ENCODE measurements at regions not wholly inside any gene's neighbourhood (a gene's known extent, or its start where the extent isn't known, plus 50 kb on each side); places are given as distances from the start of the nearest gene placed in this dataset.
"Not testable (repeated sequence)": the region's sequence is repeated elsewhere in the genome, so short reads cannot be mapped to it uniquely, and the experiment has no call there.

GRCh38 chr10:63677001-63677400 is 155.8 kb downstream of the REEP3 start:
- in situ Hi-C loops (cut with HindIII; ENCODE audit: extremely low pct_ligation_motif_present, low pct_unique_long_range_greater_than_20kb): no loop called here

DNA sequence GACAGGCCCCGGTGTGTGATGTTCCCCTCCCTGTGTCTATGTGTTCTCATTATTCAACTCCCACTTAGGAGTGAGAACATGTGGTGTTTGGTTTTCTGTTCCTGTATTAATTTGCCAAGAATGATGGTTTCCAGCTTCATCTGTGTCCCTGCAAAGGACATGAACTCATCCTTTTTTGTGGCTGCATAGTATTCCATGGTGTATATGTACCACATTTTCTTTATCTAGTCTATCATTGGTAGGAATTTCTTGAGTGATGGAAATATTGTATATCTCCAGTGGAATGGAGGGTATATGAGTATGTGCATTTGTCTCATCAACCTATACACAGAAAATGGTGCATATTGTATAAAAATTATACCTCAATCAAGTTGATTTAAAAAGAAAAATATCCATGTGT is 159.3 kb downstream of the REEP3 start:
- intact Hi-C loops (cut with micrococcal nuclease; ENCODE audit: unreplicated experiment); FAIRE-seq; H3K9me3 ChIP-seq (ENCODE audit: low read length); H3K9ac ChIP-seq (ENCODE audit: insufficient read depth, low read depth, low read length); H3K79me2 ChIP-seq (ENCODE audit: insufficient read depth, low read length); BruUV-seq (replicated peaks); H2AFZ ChIP-seq (ENCODE audit: low read length); DNase-seq (ENCODE audit: low spot score); POLR2A ChIA-PET; H4K20me1 ChIP-seq (ENCODE audit: insufficient read depth, low read length); in situ Hi-C loops (cut with HindIII; ENCODE audit: extremely low pct_ligation_motif_present, low pct_unique_long_range_greater_than_20kb); CTCF ChIA-PET (ENCODE audit: low intra/inter-chr PET ratio, low total read pairs); ATAC-seq; H3K27ac ChIP-seq (ENCODE audit: extremely low read length, insufficient read depth, low read length); H3K36me3 ChIP-seq (replicated peaks in 1 of 2; ENCODE audit: control insufficient read depth in 1 of 2, insufficient read depth in 2 of 2, low read length in 2 of 2); H3K4me3 ChIP-seq (replicated peaks in 1 of 3; ENCODE audit: insufficient read depth in 1 of 3, low read depth in 2 of 3, low read length in 3 of 3); H3K27me3 ChIP-seq (ENCODE audit: control insufficient read depth in 1 of 2, insufficient read depth in 2 of 2, low read length in 2 of 2); H3K4me2 ChIP-seq (ENCODE audit: low read depth, low read length); H3K4me1 ChIP-seq (ENCODE audit: insufficient read depth, low read length): not testable (repeated sequence)
- WGBS (ENCODE audit: low lambda C conversion rate): 30% methylated on average over 1 of the region's 1 CpG

More at GRCh38 chr10:63677001-63677400, 155.8 kb downstream of the REEP3 start:
- Histone ChIP-seq H3K9ac (ENCODE audit: insufficient read depth, low read depth, low read length) (no peak overlapping the region), H3K4me3 (replicated peaks in 1 of 3; ENCODE audit: insufficient read depth in 1 of 3, low read depth in 2 of 3, low read length in 3 of 3) (no peak overlapping the region), H3K79me2 (ENCODE audit: insufficient read depth, low read length) (no peaks in the 10 kb centered on the region), H3K4me2 (ENCODE audit: low read depth, low read length) (no peak overlapping the region), H3K27ac (ENCODE audit: extremely low read length, insufficient read depth, low read length) (no peak overlapping the region), H2AFZ (ENCODE audit: low read length) (no peak overlapping the region), H4K20me1 (ENCODE audit: insufficient read depth, low read length) (no peaks in the 10 kb centered on the region), H3K9me3 (ENCODE audit: low read length) (no peaks in the 10 kb centered on the region), H3K36me3 (replicated peaks in 1 of 2; ENCODE audit: control insufficient read depth in 1 of 2, insufficient read depth in 2 of 2, low read length in 2 of 2) (no peaks in the 10 kb centered on the region), H3K4me1 (ENCODE audit: insufficient read depth, low read length) (no peaks in the 10 kb centered on the region), H3K27me3 (ENCODE audit: control insufficient read depth in 1 of 2, insufficient read depth in 2 of 2, low read length in 2 of 2) (no peaks in the 10 kb centered on the region)
- DNase-seq (ENCODE audit: low spot score) (no peak), ATAC-seq (no peak), FAIRE-seq (no peak)
- WGBS (ENCODE audit: low lambda C conversion rate): 22% methylated on average over 2 of the region's 2 CpGs
- POLR2A ChIA-PET: no interaction called here
- no peak for TF ChIP-seq ZNF790 (CRISPR knock-in tag; IDR thresholded peaks at IDR 0.05; ENCODE audit: borderline replicate concordance)
- TF ChIP-seq MLLT10 (CRISPR knock-in tag; IDR thresholded peaks at IDR 0.05): no peak
- TF ChIP-seq KLF6 (CRISPR knock-in tag; IDR thresholded peaks at IDR 0.05): no peak
- TF ChIP-seq ZNF607 (CRISPR knock-in tag; IDR thresholded peaks at IDR 0.05; ENCODE audit: borderline replicate concordance): no peak
- no peak for TF ChIP-seq ZBTB3 (CRISPR knock-in tag; IDR thresholded peaks at IDR 0.05; ENCODE audit: borderline replicate concordance, low read depth)
- BruUV-seq (replicated peaks): no TSS peak
- intact Hi-C loops (cut with micrococcal nuclease; ENCODE audit: unreplicated experiment): no loop called here
- CTCF ChIA-PET (ENCODE audit: low intra/inter-chr PET ratio, low total read pairs): no interaction called here

All from HepG2 (cell line).